HepG2 (cell line): ENCODE measurements at regions not wholly inside any gene's neighbourhood (a gene's known extent, or its start where the extent isn't known, plus 50 kb on each side); places are given as distances from the start of the nearest gene placed in this dataset.

Experiments used
- EP300 ChIP-seq, 3 experiments: sonication (generic) in 1 of 3; formaldehyde crosslinking in 1 of 3; IDR thresholded peaks; 2 replicates each; pipeline versions ENCODE4 v1.5.1 to v1.6.1; 2011 to 2020; ENCODE audit warnings: low read depth in 2 of 3, low read length in 2 of 3, borderline replicate concordance in 1 of 3, improper control_type of control experiment in 1 of 3, mild to moderate bottlenecking in 1 of 3, missing genetic modification reagents in 1 of 3, moderate library complexity in 1 of 3
- GMEB1 ChIP-seq: sonication (generic); formaldehyde crosslinking; IDR thresholded peaks from 2 replicates; pipeline ENCODE4 v1.5.1; 2020; ENCODE audit warnings: missing genetic modification reagents, mild to moderate bottlenecking, borderline replicate concordance
- MED13 ChIP-seq: sonication (generic); formaldehyde crosslinking; IDR thresholded peaks from 2 replicates; pipeline ENCODE4 v1.5.0; 2020; ENCODE audit warnings: missing genetic modification reagents
- NONO ChIP-seq, 2 experiments: fragments of 450-650 bp in 1 of 2; sonication (generic) in 1 of 2; formaldehyde crosslinking in 1 of 2; IDR thresholded peaks in 1 of 2; conservative IDR thresholded peaks in 1 of 2; 2 replicates each; pipeline versions ENCODE4 v1.6.1 to v1.8.0; 2017 to 2022; ENCODE audit warnings: mild to moderate bottlenecking in 1 of 2, missing genetic modification reagents in 1 of 2, moderate library complexity in 1 of 2
- NPAS2 ChIP-seq: sonication (generic); formaldehyde crosslinking; IDR thresholded peaks from 2 replicates; pipeline ENCODE4 v1.8.0; 2022; ENCODE audit warnings: mild to moderate bottlenecking, missing genetic modification reagents, borderline replicate concordance
- ONECUT2 ChIP-seq: sonication (generic); formaldehyde crosslinking; IDR thresholded peaks from 2 replicates; pipeline ENCODE4 v1.4.0; 2020; ENCODE audit warnings: missing genetic modification reagents
- ZBTB44 ChIP-seq: sonication (generic); formaldehyde crosslinking; IDR thresholded peaks from 2 replicates; pipeline ENCODE4 v1.4.0; 2020; ENCODE audit warnings: missing genetic modification reagents
- ZBTB8A ChIP-seq: sonication (generic); formaldehyde crosslinking; IDR thresholded peaks from 2 replicates; pipeline ENCODE4 v1.4.0; 2020; ENCODE audit warnings: mild to moderate bottlenecking, low read depth, missing genetic modification reagents, borderline replicate concordance
- ZNF615 ChIP-seq: sonication (generic); formaldehyde crosslinking; IDR thresholded peaks from 2 replicates; pipeline ENCODE4 v1.5.0; 2020; ENCODE audit warnings: mild to moderate bottlenecking, missing genetic modification reagents, borderline replicate concordance
- ZNF761 ChIP-seq: sonication (generic); formaldehyde crosslinking; conservative IDR thresholded peaks from 2 replicates; pipeline ENCODE4 v1.4.0; 2020; ENCODE audit warnings: mild to moderate bottlenecking, missing genetic modification reagents

GRCh38 chr1:208437401-208437800 lies 193.2 kb upstream of the PLXNA2 start (continued):
- TF ChIP-seq ZBTB44 (CRISPR knock-in tag) (no peak), EP300 (IDR thresholded peaks at IDR 0.05; ENCODE audit: low read depth in 2 of 2, low read length in 2 of 2) (no peak), EP300 (CRISPR knock-in tag; IDR thresholded peaks at IDR 0.05; ENCODE audit: borderline replicate concordance) (no peak), NPAS2 (no peak), ZBTB8A (CRISPR knock-in tag) (no peak), MED13 (CRISPR knock-in tag) (no peak), ZNF615 (CRISPR knock-in tag) (no peak), ONECUT2 (no peak), NONO (IDR thresholded peaks at IDR 0.05) (no peak), NONO (CRISPR knock-in tag; conservative IDR thresholded peaks at IDR 0.05) (no peak), GMEB1 (CRISPR knock-in tag) (no peak), ZNF761 (no peak)
